ENCODE measurements at regions not wholly inside any gene's neighbourhood (a gene's known extent, or its start where the extent isn't known, plus 50 kb on each side); places are given as distances from the start of the nearest gene placed in this dataset.

GRCh38 chr16:65532258-65532657, 410.4 kb upstream of the CDH11 start:
- Histone ChIP-seq H2BK120ac (ENCODE audit: low read depth, low read length) (no peak overlapping the region), H2AFZ (replicated peaks; ENCODE audit: low read length, poor library complexity) (peak overlapping the region; percentile 65), H4K20me1 (ENCODE audit: insufficient read depth, low read length) (no peaks in the 10 kb centered on the region), H3K27me3 (ENCODE audit: control insufficient read depth, insufficient read depth, low read length) (no peaks in the 10 kb centered on the region), H3K9me3 (ENCODE audit: control insufficient read depth, insufficient read depth, low read length) (peaks cover 3% of the 10 kb centered on the region; the same call in 1 of the 2 replicates), H2BK15ac (ENCODE audit: low read depth, low read length) (no peak overlapping the region), H3K4me1 (ENCODE audit: control insufficient read depth, insufficient read depth, low read length) (peaks cover 2% of the 10 kb centered on the region; the same call in 1 of the 2 replicates), H3K4me2 (ENCODE audit: low read depth, low read length) (peak overlapping the region; percentile 60; the same call in 1 of the 2 replicates), H3K23ac (ENCODE audit: low read depth, low read length) (no peak overlapping the region), H3K79me1 (ENCODE audit: low read depth in 1 of 2, low read length in 2 of 2) (no peaks in the 10 kb centered on the region), H2BK5ac (ENCODE audit: low read depth, low read length, poor library complexity, severe bottlenecking) (no peak overlapping the region), H4K5ac (ENCODE audit: low read depth, low read length) (peak overlapping the region; percentile 47; the same call in 1 of the 2 replicates), H3K14ac (replicated peaks; ENCODE audit: low read depth, low read length) (no peak overlapping the region), H3K9me1 (ENCODE audit: insufficient read depth, low read length) (0 out of 2 replicates have a peak, but pooled peaks cover 3% of the 10 kb centered on the region), H4K91ac (ENCODE audit: insufficient read depth, low read depth, low read length) (0 out of 2 replicates have a peak overlapping the region, but pooled peaks have one; percentile 23), H2BK20ac (ENCODE audit: low read depth, low read length) (no peak overlapping the region), H3K4ac (ENCODE audit: low read depth, low read length) (no peak overlapping the region), H4K8ac (ENCODE audit: low read depth in 2 of 2, low read length in 2 of 2) (no peak overlapping the region; a peak in 1 of 4 replicates), H3K27ac (ENCODE audit: insufficient read depth, low read length) (no peak overlapping the region), H3K9ac (ENCODE audit: low read depth, low read length) (no peak overlapping the region), H2AK9ac (replicated peaks; ENCODE audit: low read depth, low read length, poor library complexity) (no peak overlapping the region), H3K4me3 (ENCODE audit: insufficient read depth, low read depth, low read length) (no peak overlapping the region), H3K18ac (ENCODE audit: low read depth, low read length) (peak overlapping the region; percentile 33; the same call in 1 of the 2 replicates), H3K56ac (ENCODE audit: extremely low read depth, insufficient read depth, low read length) (no peak overlapping the region), H3K36me3 (ENCODE audit: control insufficient read depth, insufficient read depth, low read length) (no peaks in the 10 kb centered on the region), H2AK5ac (ENCODE audit: low read depth, low read length) (no peak overlapping the region)
- ChIA-PET POLR2A (ENCODE audit: unreplicated experiment) (interaction anchor here (0.6 kb wide), 1 partner anchor 17 kb away, joined by 5 read pairs; no protein-coding TSS in a partner anchor), CTCF (interaction anchor here (0.7 kb wide), 1 partner anchor 16 kb away, joined by 3 read pairs; no protein-coding TSS in a partner anchor)
- dilution Hi-C loops (cut with HindIII; ENCODE audit: low sequenced_read_pairs, unreplicated experiment) (no loop called here), intact Hi-C loops (cut with micrococcal nuclease) (no loop called here), in situ Hi-C loops (cut with MboI; ENCODE audit: low sequenced_read_pairs) (no loop called here)
- BruUV-seq (replicated peaks): no TSS peak
- WGBS, 2 experiments (ENCODE audit: extremely low coverage in 2 of 2, insufficient read length in 1 of 2): 58% methylated on average over 2 of the region's 6 CpGs; no CpG with 5 or more reads in 1 of the 2 experiments
- DNase-seq (no peak), ATAC-seq (ENCODE audit: low read depth) (no peak; the same call in 1 of the 2 replicates)
- TF ChIP-seq RAD21 (IDR thresholded peaks at IDR 0.05; ENCODE audit: low read length): no peak
- no peak for TF ChIP-seq CHD1 (IDR thresholded peaks at IDR 0.05; ENCODE audit: low read depth, low read length)
- TF ChIP-seq MAFK (IDR thresholded peaks at IDR 0.05; ENCODE audit: low read depth, low read length): no peak
- no peak for TF ChIP-seq BHLHE40 (IDR thresholded peaks at IDR 0.05; ENCODE audit: low read depth, low read length)
- TF ChIP-seq MAZ (IDR thresholded peaks at IDR 0.05; ENCODE audit: borderline replicate concordance, low read depth, low read length): no peak
- no peak for TF ChIP-seq CEBPB (IDR thresholded peaks at IDR 0.05; ENCODE audit: low read depth, low read length)
- no peak for TF ChIP-seq RFX5 (IDR thresholded peaks at IDR 0.05; ENCODE audit: low read depth, low read length)
- TF ChIP-seq, protein P1, sequence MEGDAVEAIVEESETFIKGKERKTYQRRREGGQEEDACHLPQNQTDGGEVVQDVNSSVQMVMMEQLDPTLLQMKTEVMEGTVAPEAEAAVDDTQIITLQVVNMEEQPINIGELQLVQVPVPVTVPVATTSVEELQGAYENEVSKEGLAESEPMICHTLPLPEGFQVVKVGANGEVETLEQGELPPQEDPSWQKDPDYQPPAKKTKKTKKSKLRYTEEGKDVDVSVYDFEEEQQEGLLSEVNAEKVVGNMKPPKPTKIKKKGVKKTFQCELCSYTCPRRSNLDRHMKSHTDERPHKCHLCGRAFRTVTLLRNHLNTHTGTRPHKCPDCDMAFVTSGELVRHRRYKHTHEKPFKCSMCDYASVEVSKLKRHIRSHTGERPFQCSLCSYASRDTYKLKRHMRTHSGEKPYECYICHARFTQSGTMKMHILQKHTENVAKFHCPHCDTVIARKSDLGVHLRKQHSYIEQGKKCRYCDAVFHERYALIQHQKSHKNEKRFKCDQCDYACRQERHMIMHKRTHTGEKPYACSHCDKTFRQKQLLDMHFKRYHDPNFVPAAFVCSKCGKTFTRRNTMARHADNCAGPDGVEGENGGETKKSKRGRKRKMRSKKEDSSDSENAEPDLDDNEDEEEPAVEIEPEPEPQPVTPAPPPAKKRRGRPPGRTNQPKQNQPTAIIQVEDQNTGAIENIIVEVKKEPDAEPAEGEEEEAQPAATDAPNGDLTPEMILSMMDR (conservative IDR thresholded peaks at IDR 0.05; ENCODE audit: low read depth, low read length): no peak
- no peak for TF ChIP-seq FOS (IDR thresholded peaks at IDR 0.05; ENCODE audit: low read depth, low read length)
- TF ChIP-seq NFE2L2 (IDR thresholded peaks at IDR 0.05; ENCODE audit: low read depth, low read length): no peak
- TF ChIP-seq POLR2A (IDR thresholded peaks at IDR 0.05; ENCODE audit: low read depth, low read length): no peak
- TF ChIP-seq SMC3 (IDR thresholded peaks at IDR 0.05; ENCODE audit: low read depth, low read length): no peak
- TF ChIP-seq RCOR1 (IDR thresholded peaks at IDR 0.05; ENCODE audit: insufficient replicate concordance, low read length): no peak
- TF ChIP-seq, protein P2, sequence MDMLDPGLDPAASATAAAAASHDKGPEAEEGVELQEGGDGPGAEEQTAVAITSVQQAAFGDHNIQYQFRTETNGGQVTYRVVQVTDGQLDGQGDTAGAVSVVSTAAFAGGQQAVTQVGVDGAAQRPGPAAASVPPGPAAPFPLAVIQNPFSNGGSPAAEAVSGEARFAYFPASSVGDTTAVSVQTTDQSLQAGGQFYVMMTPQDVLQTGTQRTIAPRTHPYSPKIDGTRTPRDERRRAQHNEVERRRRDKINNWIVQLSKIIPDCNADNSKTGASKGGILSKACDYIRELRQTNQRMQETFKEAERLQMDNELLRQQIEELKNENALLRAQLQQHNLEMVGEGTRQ (IDR thresholded peaks at IDR 0.05; ENCODE audit: low read depth, low read length): no peak
- TF ChIP-seq, protein P3, sequence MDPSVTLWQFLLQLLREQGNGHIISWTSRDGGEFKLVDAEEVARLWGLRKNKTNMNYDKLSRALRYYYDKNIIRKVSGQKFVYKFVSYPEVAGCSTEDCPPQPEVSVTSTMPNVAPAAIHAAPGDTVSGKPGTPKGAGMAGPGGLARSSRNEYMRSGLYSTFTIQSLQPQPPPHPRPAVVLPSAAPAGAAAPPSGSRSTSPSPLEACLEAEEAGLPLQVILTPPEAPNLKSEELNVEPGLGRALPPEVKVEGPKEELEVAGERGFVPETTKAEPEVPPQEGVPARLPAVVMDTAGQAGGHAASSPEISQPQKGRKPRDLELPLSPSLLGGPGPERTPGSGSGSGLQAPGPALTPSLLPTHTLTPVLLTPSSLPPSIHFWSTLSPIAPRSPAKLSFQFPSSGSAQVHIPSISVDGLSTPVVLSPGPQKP (IDR thresholded peaks at IDR 0.05; ENCODE audit: borderline replicate concordance, low read depth, low read length): no peak
- no peak for TF ChIP-seq MXI1 (IDR thresholded peaks at IDR 0.05; ENCODE audit: borderline replicate concordance, low read depth, low read length)
